GM13977 (cell line): ENCODE measurements at regions not wholly inside any gene's neighbourhood (a gene's known extent, or its start where the extent isn't known, plus 50 kb on each side); places are given as distances from the start of the nearest gene placed in this dataset.

Source experiments
- DNase-seq: peaks from one replicate; pipeline ENCODE4 v3.0.0; 2012; ENCODE audit warnings: low spot score
- in situ Hi-C: fragments of 300-500 bp; cut with MboI; formaldehyde crosslinking; loops from one replicate; pipeline ENCODE4 v1.12.0; 2022; ENCODE audit warnings: low sequenced_read_pairs, low pct_unique_long_range_greater_than_20kb, mixed read lengths, inconsistent platforms; ENCODE audit not compliant: unreplicated experiment
- TF ChIP-seq, protein P1 (sequence below): IDR thresholded peaks from 2 replicates; pipeline ENCODE4 v1.5.1; 2012; ENCODE audit warnings: mild to moderate bottlenecking, control low read depth; ENCODE audit not compliant: insufficient read depth; ENCODE audit errors: extremely low read depth, missing control alignments

DNA sequence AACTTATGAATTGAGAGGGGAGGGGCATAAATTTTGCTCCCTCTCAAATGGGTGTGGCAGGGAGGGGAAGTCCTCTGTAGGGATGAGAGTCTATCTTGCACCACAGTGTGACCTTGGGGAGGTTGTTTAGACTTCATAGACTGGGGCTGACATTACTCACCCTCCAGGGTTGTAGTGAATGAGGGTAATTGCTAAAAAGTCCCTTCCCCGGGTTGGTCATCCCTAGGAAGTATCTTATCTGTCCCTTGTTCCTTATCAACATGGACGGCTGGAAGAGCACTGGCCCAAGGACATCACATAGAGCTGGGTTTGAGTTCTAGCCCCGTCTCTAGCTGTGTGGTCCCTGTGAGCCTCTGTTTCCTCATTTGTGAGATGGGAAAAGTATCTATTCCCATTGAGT, 52.4 kb upstream of the SLC2A1 start:
- TF ChIP-seq, protein P1, sequence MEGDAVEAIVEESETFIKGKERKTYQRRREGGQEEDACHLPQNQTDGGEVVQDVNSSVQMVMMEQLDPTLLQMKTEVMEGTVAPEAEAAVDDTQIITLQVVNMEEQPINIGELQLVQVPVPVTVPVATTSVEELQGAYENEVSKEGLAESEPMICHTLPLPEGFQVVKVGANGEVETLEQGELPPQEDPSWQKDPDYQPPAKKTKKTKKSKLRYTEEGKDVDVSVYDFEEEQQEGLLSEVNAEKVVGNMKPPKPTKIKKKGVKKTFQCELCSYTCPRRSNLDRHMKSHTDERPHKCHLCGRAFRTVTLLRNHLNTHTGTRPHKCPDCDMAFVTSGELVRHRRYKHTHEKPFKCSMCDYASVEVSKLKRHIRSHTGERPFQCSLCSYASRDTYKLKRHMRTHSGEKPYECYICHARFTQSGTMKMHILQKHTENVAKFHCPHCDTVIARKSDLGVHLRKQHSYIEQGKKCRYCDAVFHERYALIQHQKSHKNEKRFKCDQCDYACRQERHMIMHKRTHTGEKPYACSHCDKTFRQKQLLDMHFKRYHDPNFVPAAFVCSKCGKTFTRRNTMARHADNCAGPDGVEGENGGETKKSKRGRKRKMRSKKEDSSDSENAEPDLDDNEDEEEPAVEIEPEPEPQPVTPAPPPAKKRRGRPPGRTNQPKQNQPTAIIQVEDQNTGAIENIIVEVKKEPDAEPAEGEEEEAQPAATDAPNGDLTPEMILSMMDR = no peak
- in situ Hi-C loops = no loop called here
- DNase-seq = no peak

DNA sequence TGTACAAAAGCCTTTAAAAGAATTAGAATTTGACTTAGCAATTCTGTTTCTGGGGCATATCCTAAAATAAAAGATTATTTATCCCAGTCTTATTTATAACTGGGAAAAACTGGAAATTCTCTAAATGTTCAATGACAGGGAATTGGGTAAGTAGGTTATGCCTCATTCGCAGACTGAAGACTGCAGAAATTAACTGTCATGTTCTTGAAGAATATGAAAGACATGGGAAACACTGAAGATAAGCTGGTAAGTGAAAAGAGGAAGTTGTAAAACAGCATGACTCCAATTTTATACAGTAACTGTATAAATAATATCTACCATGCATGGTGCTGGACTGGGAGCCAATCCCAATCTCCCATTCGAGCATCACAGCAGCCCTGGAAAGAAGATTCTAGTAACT, 50.6 kb upstream of the SLC2A1 start:
- TF ChIP-seq, protein P1 = no peak
- no peak for DNase-seq
- in situ Hi-C loops = no loop called here

DNA sequence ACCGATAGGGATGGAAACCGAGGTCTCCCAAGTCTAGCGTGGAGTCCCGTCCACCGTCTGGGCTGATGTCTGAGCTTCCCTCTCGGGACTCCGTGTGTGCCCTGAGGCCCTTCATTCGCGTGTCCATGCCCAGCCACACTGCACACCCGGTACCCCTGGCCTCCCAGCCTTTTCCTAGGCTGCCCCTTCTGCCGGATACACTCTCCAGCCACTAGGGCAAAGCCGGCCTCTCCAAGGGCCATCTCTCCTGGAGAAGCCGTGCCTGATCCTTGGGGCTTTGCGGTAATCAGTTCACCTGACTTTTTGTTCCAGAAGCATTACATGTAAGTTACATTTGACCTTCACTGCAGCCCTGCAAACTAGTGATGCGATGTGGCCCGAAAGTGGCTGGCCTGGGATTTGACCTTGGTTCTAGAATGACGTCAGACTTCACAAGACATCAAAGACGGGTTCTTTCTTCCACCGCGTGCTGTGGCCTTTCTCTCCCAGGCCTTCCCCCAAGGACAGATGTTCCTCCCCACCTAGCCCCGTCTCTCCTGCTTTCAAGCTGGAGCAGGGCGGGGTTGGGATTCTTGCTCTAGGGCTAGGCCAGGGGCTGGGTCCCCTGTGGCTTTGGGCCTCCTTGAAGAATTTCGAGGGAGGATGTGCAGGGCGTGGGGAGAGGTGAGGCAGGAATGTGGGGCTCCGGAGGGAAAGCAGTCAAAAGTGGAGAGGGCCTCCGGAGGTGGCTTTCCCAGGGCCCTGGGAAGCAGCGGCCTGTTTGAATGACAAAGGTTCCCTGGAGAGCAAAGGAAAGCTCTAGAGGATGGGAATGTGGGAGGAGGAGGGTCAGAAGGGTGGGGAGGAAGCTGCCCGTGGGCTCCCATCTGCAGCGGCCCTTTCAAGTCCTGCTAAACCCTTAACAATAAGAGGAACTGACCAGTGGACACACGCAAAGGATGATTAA, 49.7 kb upstream of the SLC2A1 start:
- TF ChIP-seq, protein P1 = no peak
- in situ Hi-C loops = no loop called here
- peak; percentile 19 for DNase-seq
